ENCODE measurements at regions not wholly inside any gene's neighbourhood (a gene's known extent, or its start where the extent isn't known, plus 50 kb on each side); places are given as distances from the start of the nearest gene placed in this dataset.

DNA sequence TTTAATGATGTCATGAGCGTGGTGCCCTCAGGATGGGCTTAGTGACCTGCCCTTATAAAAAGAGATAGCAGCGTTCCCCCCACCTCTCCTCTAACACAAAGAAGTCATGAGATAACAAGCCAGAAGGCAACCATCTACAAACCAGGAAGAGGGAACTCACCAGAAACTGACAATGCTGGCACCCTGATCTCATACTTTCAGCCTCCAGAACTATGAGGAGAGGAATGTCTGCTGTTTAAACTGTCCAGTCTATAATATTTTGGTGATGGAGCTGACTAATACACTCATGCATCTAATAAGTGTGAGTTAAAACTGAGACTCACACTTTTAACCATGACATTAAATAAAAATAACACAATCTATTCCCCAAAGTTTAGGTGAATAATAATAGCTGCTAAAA, 156.1 kb upstream of the SPEF2 start:
- no peak overlapping the region for H3K4me3 Mint-ChIP-seq
- no peaks in the 10 kb centered on the region for H3K4me1 ChIP-seq (ENCODE audit: insufficient read depth, low read length)
- DNase-seq = no peak
- H3K27me3 ChIP-seq (ENCODE audit: insufficient read depth, low read length, poor library complexity, severe bottlenecking) = no peaks in the 10 kb centered on the region
- H3K4me3 ChIP-seq (ENCODE audit: low read length) = no peak overlapping the region
- no peaks in the 10 kb centered on the region for H3K4me1 Mint-ChIP-seq
- peaks cover 0 to 10% (median 0%) of the 10 kb centered on the region in 3 donors for H3K36me3 Mint-ChIP-seq
- ChIA-PET POLR2A (no interaction called here), CTCF (no interaction called here)
- H3K36me3 ChIP-seq (ENCODE audit: insufficient read depth, low read length) = no peaks in the 10 kb centered on the region
- H3K9me3 Mint-ChIP-seq = peaks cover 2 to 9% (median 4%) of the 10 kb centered on the region in 5 donors
- H3K27me3 Mint-ChIP-seq = peaks cover 6 to 32% of the 10 kb centered on the region in 2 donors
- peak overlapping the region in 1 of 8 donors; percentile 22 for H3K27ac Mint-ChIP-seq
- H3K9me3 ChIP-seq (ENCODE audit: low read length) = no peaks in the 10 kb centered on the region
- no peak overlapping the region for H3K27ac ChIP-seq (ENCODE audit: low read depth, low read length)

DNA sequence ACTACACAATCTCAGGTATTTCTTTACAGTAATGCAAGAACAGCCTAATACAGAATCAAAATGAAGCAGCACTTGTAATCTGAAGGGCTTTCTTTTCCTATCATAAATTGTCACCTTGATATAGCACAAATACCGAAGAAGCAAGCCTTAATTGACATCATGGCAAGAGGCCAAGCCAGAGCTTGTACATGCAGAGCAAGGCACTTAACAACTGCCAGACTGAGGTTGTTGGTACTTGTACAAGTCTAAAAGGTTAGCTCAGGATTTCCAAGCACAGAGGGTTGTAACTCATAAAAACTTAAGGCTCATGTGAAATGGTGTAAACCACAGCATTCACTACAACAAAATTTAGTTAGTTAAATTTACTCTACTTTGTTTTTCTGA, 158.8 kb upstream of the SPEF2 start:
- Mint-ChIP-seq H3K27ac (no peak overlapping the region), H3K27me3 (peaks cover 10 to 32% of the 10 kb centered on the region in 2 donors), H3K9me3 (peaks cover 3 to 13% (median 7%) of the 10 kb centered on the region in 5 donors), H3K4me3 (no peak overlapping the region), H3K36me3 (peaks cover 0 to 15% (median 0%) of the 10 kb centered on the region in 3 donors), H3K4me1 (no peaks in the 10 kb centered on the region)
- Histone ChIP-seq H3K9me3 (ENCODE audit: low read length) (no peaks in the 10 kb centered on the region), H3K36me3 (ENCODE audit: insufficient read depth, low read length) (no peaks in the 10 kb centered on the region), H3K4me1 (ENCODE audit: insufficient read depth, low read length) (no peaks in the 10 kb centered on the region), H3K4me3 (ENCODE audit: low read length) (no peak overlapping the region), H3K27me3 (ENCODE audit: insufficient read depth, low read length, poor library complexity, severe bottlenecking) (no peaks in the 10 kb centered on the region), H3K27ac (ENCODE audit: low read depth, low read length) (no peak overlapping the region)
- ChIA-PET CTCF (no interaction called here), POLR2A (no interaction called here)
- DNase-seq = no peak

DNA sequence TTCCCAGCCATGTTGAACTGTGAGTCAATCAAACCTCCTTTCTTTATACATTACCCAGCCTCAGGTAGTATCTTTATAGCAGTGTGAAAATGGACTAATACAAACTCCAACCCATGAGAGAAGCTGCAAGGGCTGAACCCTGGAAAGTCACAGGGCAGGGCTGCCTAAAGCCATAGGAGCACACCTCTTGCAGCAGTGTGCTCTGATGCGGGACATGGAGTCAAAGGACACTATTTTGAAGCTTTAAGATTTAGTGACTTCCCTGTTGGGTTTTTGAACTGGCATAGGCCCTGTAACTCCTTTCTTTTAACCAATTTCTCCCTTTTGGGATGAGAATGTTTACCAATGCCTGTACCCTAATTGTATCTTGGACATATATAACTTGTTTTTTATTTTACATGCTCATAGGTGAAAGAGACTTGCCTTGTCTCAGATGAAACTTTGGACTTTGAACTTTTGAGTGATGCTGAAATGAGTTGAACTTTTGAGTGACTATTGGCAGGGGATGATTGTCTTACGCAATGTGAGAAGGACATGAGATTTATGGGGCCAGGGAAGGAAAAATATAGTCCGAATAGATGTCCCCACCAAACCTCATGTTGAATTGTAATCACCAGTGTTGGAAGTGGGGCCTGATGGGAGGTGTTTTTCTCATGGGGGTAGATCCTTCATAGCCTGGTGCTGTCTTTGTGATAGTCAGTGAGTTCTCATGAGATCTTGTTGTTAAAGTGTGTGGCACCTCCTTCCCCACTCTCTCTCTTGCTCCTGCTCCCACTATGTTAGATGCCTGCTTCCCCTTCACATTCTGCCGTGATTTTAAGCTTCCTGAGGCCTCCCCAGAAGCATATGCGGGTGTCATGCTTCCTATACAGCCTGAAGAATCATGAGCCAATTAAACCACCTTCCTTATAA, 159.5 kb upstream of the SPEF2 start:
- Histone ChIP-seq H3K27me3 (ENCODE audit: insufficient read depth, low read length, poor library complexity, severe bottlenecking) (no peaks in the 10 kb centered on the region), H3K36me3 (ENCODE audit: insufficient read depth, low read length) (no peaks in the 10 kb centered on the region), H3K4me1 (ENCODE audit: insufficient read depth, low read length) (no peaks in the 10 kb centered on the region), H3K4me3 (ENCODE audit: low read length) (no peak overlapping the region), H3K27ac (ENCODE audit: low read depth, low read length) (no peak overlapping the region), H3K9me3 (ENCODE audit: low read length) (no peaks in the 10 kb centered on the region)
- ChIA-PET POLR2A (no interaction called here), CTCF (no interaction called here)
- no peaks in the 10 kb centered on the region for H3K4me1 Mint-ChIP-seq
- H3K27me3 Mint-ChIP-seq = peaks cover 10 to 32% of the 10 kb centered on the region in 2 donors
- DNase-seq = no peak
- no peak overlapping the region for H3K4me3 Mint-ChIP-seq
- H3K36me3 Mint-ChIP-seq = peaks cover 0 to 15% (median 0%) of the 10 kb centered on the region in 3 donors
- H3K9me3 Mint-ChIP-seq = peaks cover 3 to 13% (median 7%) of the 10 kb centered on the region in 5 donors
- H3K27ac Mint-ChIP-seq = no peak overlapping the region

DNA sequence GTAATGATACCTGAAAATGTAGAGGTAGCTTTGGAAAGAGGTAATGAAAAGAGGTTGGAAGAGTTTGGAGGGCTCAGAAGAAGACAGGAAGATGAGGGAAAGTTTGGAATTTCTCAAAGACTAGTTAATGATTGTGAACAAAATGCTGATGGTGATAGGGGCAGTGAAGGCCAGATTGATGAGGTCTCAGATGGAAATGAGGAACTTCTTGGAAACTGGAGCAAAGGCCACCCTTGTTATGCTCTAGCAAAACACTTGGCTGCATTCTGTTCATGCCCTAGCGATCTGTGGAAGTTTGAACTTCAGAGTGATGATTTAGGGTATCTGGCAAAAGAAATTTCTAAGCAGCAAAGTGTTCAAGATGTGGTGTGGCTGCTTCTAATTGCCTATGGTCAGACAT, 161.2 kb upstream of the SPEF2 start:
- Mint-ChIP-seq H3K27me3 (peaks cover 10 to 26% of the 10 kb centered on the region in 2 donors), H3K27ac (no peak overlapping the region), H3K4me3 (no peak overlapping the region), H3K36me3 (peaks cover 0 to 15% (median 0%) of the 10 kb centered on the region in 3 donors), H3K9me3 (peaks cover 3 to 13% (median 7%) of the 10 kb centered on the region in 5 donors), H3K4me1 (no peaks in the 10 kb centered on the region)
- CTCF ChIA-PET = no interaction called here
- H3K36me3 ChIP-seq (ENCODE audit: insufficient read depth, low read length) = no peaks in the 10 kb centered on the region
- H3K4me3 ChIP-seq (ENCODE audit: low read length) = no peak overlapping the region
- no peaks in the 10 kb centered on the region for H3K9me3 ChIP-seq (ENCODE audit: low read length)
- H3K27ac ChIP-seq (ENCODE audit: low read depth, low read length) = no peak overlapping the region
- POLR2A ChIA-PET = no interaction called here
- no peak for DNase-seq
- no peaks in the 10 kb centered on the region for H3K4me1 ChIP-seq (ENCODE audit: insufficient read depth, low read length)
- H3K27me3 ChIP-seq (ENCODE audit: insufficient read depth, low read length, poor library complexity, severe bottlenecking) = no peaks in the 10 kb centered on the region

DNA sequence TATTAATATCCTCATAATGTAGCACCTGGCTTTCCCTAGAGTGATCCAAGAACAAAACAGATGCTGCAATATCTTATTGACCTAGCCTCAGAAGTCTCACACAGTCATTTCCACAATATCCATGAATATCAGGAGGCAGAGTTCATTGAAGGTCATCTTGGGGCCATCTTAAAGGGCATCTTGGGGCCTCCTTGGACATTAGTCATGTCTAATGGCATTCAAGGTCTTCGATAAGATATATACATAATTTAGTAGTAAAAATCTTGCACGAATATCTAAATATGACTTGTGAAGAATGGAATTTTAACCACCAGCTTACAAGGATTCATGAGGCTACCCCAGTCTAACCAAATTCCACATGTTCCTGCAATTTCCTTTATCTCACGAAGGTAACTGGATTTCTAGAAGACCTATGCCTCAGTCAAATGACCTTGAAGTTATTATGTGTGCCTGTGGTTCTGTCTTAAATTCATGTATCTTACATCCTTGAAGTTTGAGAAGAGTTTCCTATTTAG, 163.6 kb upstream of the SPEF2 start:
- CTCF ChIA-PET = no interaction called here
- Mint-ChIP-seq H3K36me3 (peaks cover 0 to 15% (median 0%) of the 10 kb centered on the region in 3 donors), H3K4me1 (no peaks in the 10 kb centered on the region)

DNA sequence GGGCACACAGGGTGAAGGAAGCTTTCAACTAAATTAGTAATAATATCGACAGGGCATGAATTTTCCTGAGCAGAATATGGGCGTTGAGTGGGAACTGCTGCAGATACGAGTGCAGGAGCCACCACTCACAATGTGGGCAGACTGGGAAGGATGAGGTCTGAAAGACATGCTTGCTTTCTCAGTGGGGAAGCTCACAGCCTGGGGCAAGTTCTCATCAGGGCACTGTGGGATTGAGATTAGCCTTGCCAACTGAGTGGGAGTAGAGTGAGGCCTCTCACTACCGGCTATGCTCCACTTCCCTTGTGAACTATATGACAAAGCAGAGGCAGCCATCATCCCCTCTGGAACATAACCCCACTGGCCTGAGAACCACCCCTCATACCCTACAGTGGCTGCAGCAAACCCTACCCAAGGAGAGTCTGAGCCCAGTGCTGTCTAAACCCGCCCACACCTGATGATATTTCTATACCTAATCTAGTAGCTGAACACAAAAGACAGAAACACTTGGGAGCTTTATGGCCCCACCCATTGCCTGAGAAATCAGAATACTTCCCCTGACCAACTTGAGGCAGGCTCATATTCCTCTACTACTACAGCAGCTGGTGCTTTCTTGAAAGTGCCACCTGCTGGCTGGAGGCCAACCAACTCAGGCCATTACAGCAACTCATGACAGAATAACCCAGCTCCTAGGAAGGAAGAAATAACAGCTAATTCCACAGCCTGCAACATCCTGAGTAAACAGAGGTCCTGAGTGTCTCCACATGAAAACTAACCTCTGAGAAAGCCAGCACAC, 173.7 kb upstream of the SPEF2 start:
- peaks cover 12 to 45% of the 10 kb centered on the region in 2 donors for H3K27me3 Mint-ChIP-seq
- no peaks in the 10 kb centered on the region for H3K4me1 ChIP-seq (ENCODE audit: insufficient read depth, low read length)
- no peaks in the 10 kb centered on the region for H3K36me3 ChIP-seq (ENCODE audit: insufficient read depth, low read length)
- CTCF ChIA-PET = no interaction called here
- H3K36me3 Mint-ChIP-seq = no peaks in the 10 kb centered on the region
- DNase-seq = no peak
- peaks cover 0 to 13% (median 5%) of the 10 kb centered on the region in 5 donors for H3K9me3 Mint-ChIP-seq
- no peaks in the 10 kb centered on the region for H3K27me3 ChIP-seq (ENCODE audit: insufficient read depth, low read length, poor library complexity, severe bottlenecking)
- no peaks in the 10 kb centered on the region for H3K4me1 Mint-ChIP-seq
- no peak overlapping the region for H3K27ac ChIP-seq (ENCODE audit: low read depth, low read length)
- no peak overlapping the region for H3K4me3 ChIP-seq (ENCODE audit: low read length)
- H3K4me3 Mint-ChIP-seq = no peak overlapping the region
- H3K9me3 ChIP-seq (ENCODE audit: low read length) = no peaks in the 10 kb centered on the region
- no peak overlapping the region for H3K27ac Mint-ChIP-seq
- POLR2A ChIA-PET = no interaction called here

More for the DNA sequence above, 163.6 kb upstream of the SPEF2 start:
- POLR2A ChIA-PET = no interaction called here
- Histone ChIP-seq H3K4me3 (ENCODE audit: low read length) (no peak overlapping the region), H3K27me3 (ENCODE audit: insufficient read depth, low read length, poor library complexity, severe bottlenecking) (no peaks in the 10 kb centered on the region), H3K4me1 (ENCODE audit: insufficient read depth, low read length) (no peaks in the 10 kb centered on the region), H3K27ac (ENCODE audit: low read depth, low read length) (no peak overlapping the region), H3K36me3 (ENCODE audit: insufficient read depth, low read length) (no peaks in the 10 kb centered on the region), H3K9me3 (ENCODE audit: low read length) (no peaks in the 10 kb centered on the region)
- no peak overlapping the region for H3K27ac Mint-ChIP-seq
- H3K27me3 Mint-ChIP-seq = peaks cover 17 to 19% of the 10 kb centered on the region in 2 donors
- H3K9me3 Mint-ChIP-seq = peaks cover 7 to 27% (median 15%) of the 10 kb centered on the region in 5 donors
- no peak for DNase-seq
- no peak overlapping the region for H3K4me3 Mint-ChIP-seq

DNA sequence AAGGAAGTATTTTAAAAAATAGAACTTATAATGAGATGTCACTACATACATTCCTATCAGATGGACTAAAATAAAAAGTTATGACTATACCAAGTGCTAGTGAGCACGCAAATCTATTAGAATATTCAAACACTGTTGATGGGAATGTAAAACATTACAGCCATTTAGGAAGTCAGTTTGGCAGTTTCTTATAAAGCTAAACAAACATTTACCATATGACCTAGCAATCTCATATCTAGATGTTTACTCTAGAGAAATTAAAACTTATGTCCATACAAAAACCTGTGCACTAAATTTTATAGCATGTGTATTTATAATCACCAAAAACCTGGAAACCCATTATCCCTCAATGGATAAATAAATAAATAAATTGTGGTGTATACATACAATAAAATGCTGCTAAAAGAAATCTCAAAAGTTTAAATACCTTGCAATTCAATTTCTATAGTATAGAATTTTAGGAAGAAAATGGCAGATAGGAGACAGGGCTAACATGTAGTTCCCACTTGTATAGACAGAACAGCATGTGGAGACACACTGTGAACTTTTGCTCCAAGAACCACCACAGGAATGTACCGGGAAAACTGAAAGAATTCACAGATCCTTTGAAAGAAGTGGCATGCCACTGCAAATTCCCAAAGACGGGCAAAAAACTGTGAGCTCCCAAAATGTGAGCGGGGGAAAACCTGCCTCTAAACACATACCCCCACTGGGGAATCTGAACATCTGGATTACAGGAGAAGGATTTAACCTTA, 174.6 kb upstream of the SPEF2 start:
- Histone ChIP-seq H3K36me3 (ENCODE audit: insufficient read depth, low read length) (no peaks in the 10 kb centered on the region), H3K27ac (ENCODE audit: low read depth, low read length) (no peak overlapping the region), H3K4me3 (ENCODE audit: low read length) (no peak overlapping the region), H3K9me3 (ENCODE audit: low read length) (no peaks in the 10 kb centered on the region), H3K4me1 (ENCODE audit: insufficient read depth, low read length) (no peaks in the 10 kb centered on the region), H3K27me3 (ENCODE audit: insufficient read depth, low read length, poor library complexity, severe bottlenecking) (no peaks in the 10 kb centered on the region)
- DNase-seq = no peak
- peaks cover 0 to 14% (median 6%) of the 10 kb centered on the region in 5 donors for H3K9me3 Mint-ChIP-seq
- H3K27ac Mint-ChIP-seq = no peak overlapping the region
- H3K36me3 Mint-ChIP-seq = no peaks in the 10 kb centered on the region
- no peaks in the 10 kb centered on the region for H3K4me1 Mint-ChIP-seq
- H3K4me3 Mint-ChIP-seq = no peak overlapping the region
- ChIA-PET CTCF (no interaction called here), POLR2A (no interaction called here)
- peaks cover 18 to 54% of the 10 kb centered on the region in 2 donors for H3K27me3 Mint-ChIP-seq

All from CD8-positive, alpha-beta memory T cell (primary cell).